ENCODE measurements at regions not wholly inside any gene's neighbourhood (a gene's known extent, or its start where the extent isn't known, plus 50 kb on each side); places are given as distances from the start of the nearest gene placed in this dataset.
"Not testable (repeated sequence)": the region's sequence is repeated elsewhere in the genome, so short reads cannot be mapped to it uniquely, and the experiment has no call there.

DNA sequence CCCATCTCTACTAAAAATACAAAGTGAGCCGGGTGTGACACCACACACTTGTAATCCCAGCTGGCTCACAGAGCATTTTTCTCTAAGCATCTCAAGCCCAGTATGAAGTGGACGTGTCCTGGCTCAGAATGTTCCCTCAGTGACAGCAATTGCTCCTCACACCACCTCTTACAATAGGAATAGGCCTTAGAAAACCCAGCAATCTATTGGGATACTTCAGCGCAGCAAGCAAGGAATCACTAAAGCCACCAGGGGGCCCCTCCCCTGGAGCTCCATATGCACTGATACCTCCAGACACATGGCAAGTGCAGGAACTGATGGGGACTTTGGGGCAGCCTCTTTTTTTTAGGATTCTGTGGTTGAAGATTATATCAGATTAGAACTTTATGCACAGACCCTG lies 82.5 kb upstream of the GOLGA6L6 start:
- DNase-seq (ENCODE audit: low read depth): not testable (repeated sequence)

DNA sequence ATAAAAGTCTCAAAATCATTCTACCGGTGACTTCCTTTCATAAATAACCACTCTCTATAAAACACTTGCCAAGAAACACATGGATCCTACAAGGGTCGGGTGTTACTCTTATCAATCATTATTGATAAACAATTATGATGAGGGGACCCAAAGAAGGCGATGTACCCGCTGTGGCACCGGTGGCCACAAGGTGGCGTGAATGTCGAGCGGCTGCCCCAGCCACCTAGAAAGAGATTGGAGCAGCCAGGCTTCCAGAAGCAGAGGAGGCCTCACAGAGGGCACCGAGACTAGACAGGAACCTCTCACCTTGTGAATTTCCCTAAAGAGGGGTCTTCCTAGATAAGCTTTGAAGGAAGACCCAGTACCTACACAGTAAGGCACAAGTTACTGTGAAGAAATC lies 80.5 kb upstream of the GOLGA6L6 start:
- not testable (repeated sequence) for DNase-seq (ENCODE audit: low read depth)

DNA sequence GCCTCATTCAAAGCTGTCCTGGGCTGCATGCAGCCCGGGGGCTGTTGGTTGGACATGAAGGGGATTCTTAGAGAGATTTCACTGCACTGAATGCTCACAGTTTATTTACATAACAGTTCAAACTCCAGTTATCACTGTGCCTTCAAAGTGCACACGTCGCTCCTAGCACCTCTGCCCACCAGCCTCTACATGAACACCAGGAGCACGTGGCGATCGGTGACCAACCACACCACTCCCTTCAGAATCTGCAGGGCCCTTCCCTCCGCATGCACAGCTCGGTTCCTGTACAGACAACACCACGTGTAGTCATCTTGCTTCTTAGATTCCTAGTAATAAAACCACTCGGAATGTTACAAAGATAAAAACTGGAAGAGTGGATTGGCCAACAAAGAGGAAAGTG lies 72.9 kb upstream of the GOLGA6L6 start:
- not testable (repeated sequence) for DNase-seq (ENCODE audit: low read depth)

DNA sequence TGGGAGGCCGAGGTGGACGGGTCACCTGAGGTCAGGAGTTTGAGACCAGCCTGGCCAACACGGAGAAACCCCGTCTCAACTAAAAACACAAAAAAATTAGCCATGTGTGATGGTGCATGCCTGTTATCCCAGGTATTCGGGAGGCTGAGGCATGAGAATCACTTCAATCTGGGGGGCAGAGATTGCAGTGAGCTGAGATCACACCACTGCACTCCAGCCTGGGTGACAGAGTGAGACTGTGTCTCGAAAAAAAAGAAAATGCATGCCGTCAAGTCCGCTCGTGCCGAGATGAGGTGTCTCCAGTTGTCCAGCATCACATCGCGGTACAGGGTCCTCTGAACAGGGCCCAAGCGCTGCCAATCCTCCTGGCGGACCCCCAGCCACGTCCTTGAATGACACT lies 71.2 kb upstream of the GOLGA6L6 start:
- not testable (repeated sequence) for DNase-seq (ENCODE audit: low read depth)

DNA sequence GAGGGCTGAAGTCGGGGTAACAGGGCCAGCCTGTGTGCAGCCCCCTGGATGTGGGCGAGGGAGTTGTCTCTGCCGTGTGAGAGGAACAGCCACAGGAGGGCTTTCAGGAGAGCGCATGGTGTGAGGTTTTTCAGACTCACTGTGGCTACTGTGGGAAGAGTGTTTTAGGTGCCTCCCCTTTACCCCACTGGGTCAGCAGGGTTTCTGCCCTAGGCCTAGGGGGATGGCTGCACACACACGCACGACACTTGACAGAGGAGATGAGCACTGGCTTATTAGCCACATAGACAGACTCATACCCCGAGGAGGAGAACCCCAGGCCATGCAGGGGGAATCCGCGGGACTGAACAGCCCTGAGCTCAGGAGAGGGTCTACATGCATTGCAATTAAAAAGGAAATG lies 70.8 kb upstream of the GOLGA6L6 start:
- not testable (repeated sequence) for DNase-seq (ENCODE audit: low read depth)

DNA sequence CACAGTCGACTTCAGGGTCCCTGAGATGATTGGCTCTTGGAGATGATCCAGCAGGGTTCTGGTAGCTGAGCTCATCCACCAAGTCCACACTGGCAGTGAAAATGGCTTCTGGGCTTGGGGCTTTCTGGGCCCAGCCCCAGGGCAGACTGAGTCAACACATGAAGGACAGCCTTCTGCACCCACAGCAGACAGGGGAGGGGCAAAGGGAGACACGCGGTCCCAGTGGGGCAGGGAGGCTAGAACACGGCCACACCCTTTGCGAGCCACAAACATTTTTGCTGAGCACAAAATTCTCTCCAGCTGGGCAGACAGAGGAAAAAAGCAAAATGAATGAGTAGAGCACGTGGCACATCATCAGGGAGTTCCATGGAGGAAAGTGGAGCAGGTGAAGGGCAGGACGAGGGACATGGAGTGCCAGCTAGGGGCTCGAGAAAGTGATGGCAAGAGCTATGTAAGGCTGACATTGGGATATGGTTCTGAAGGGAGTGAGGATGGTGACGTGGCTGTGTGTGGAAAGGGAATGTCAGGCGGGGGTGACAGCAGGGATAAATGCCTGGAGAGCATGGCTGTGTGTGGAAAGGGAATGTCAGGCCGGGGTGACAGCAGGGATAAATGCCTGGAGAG lies 70.2 kb upstream of the GOLGA6L6 start:
- DNase-seq (ENCODE audit: low read depth): not testable (repeated sequence)

DNA sequence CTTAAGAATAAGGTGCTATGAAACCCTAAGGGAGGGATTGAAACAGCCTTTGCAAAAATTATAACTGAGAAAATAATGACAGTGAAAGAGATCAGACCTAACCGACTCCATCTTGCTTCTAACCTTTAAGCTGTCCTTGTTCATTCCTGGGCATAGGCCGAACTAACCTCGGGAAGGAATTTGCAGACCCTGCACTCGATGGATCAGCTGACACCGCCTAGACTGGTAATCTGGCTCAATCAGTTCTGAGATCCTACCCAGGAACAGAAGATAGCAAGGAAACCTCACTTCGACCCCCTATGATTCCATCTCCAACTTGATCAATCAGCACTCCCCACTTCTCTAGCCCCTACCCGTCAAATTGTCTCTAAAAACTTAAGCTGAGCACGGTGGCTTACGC lies 66.6 kb upstream of the GOLGA6L6 start:
- not testable (repeated sequence) for DNase-seq (ENCODE audit: low read depth)

DNA sequence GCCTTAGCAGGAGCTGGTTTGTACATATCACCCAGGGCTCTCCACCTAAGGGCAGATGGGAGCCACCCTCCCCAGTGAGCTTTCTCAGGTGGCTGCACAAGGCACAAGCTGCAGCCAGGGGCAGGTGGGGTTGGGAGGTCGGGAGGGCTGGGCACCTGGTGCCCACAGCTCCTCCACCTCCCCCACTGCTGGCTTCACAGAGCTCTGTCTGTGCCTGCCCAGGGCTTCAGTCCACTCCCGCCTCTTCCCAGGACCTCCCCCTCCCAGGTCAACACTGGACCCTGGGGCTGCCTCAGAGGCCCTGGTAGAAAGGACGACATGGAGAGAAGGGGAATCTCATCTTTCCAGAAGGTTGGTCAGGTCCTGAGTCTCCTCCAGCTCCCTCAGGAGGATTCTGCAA lies 55.6 kb upstream of the GOLGA6L6 start:
- not testable (repeated sequence) for DNase-seq (ENCODE audit: low read depth)

DNA sequence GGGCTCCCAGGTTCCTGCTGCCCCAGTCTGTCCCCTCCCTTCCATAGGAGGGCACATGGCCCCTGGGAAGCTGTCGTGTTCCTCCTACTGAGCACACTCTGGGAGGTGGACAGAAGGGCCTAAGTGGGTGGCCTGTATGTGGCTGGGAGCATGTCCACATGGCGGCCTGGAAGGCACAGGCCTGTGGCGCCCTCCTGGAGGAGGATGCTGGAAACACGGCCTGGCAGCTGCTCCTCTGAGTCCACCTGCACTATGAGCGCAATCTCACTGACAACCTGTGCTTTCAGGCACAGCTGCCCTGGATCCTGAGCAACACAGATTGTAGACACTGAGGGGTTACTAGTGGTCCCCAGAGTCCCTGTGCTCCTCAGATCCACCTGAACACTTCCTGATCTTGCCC lies 52.6 kb upstream of the GOLGA6L6 start:
- not testable (repeated sequence) for DNase-seq (ENCODE audit: low read depth)

DNA sequence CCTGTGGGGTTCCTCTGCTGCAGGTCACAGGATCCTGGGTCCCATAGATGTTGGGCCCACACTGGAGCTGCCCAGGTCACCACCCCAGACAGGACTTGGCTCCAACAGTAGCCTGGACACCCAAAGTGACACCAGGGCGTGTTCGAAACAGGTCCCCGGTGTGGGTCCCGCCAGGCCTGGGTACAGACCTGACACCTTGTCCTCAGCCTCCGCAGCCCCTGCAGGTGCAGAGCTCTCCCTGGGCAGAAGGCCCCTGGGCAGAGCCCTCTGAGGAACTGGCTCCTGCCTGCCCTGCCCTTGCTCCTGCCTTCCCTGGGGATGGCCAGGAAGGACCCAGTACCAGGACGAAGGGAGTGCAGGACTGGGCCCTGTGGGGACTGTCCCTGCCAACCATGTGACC lies 50.3 kb upstream of the GOLGA6L6 start:
- not testable (repeated sequence) for DNase-seq (ENCODE audit: low read depth)
